RWPE2 (cell line): ENCODE measurements at regions not wholly inside any gene's neighbourhood (a gene's known extent, or its start where the extent isn't known, plus 50 kb on each side); places are given as distances from the start of the nearest gene placed in this dataset.
A peak's percentile ranks its signal among the peaks of the same experiment; 100 is the strongest.
"Not testable (repeated sequence)": the region's sequence is repeated elsewhere in the genome, so short reads cannot be mapped to it uniquely, and the experiment has no call there.

ENCODE experiments used
- ATAC-seq: fragments of 200-7000 bp; cut with Tn5 transposase; 3 replicates; pipeline ENCODE4 v1.9.1; 2021; ENCODE audit warnings: low read depth
- DNase-seq: peaks from one replicate; pipeline ENCODE4 v3.0.0-alpha.2; 2020; ENCODE audit warnings: low spot score
- H3K27ac ChIP-seq: fragments of 450-650 bp; 2 replicates; pipeline ENCODE4 v1.5.1; 2017; ENCODE audit warnings: mild to moderate bottlenecking; ENCODE audit not compliant: poor library complexity, severe bottlenecking
- H3K27me3 ChIP-seq: fragments of 250-450 bp; sonication (Bioruptor Pico); 2 replicates; pipeline ENCODE4 v1.5.1; 2021; ENCODE audit warnings: mild to moderate bottlenecking, moderate library complexity; ENCODE audit not compliant: insufficient read depth, poor library complexity, severe bottlenecking
- H3K36me3 ChIP-seq: fragments of 250-450 bp; sonication (Bioruptor Pico); 2 replicates; pipeline ENCODE4 v1.5.1; 2020; ENCODE audit warnings: low read depth, mild to moderate bottlenecking, moderate library complexity
- H3K4me1 ChIP-seq: fragments of 250-450 bp; sonication (Bioruptor Pico); 2 replicates; pipeline ENCODE4 v1.5.1; 2021; ENCODE audit warnings: mild to moderate bottlenecking, moderate library complexity; ENCODE audit not compliant: insufficient read depth, poor library complexity, severe bottlenecking
- H3K4me3 ChIP-seq: fragments of 250-450 bp; sonication (Bioruptor Pico); 2 replicates; pipeline ENCODE4 v1.5.1; 2021; ENCODE audit warnings: mild to moderate bottlenecking, moderate library complexity; ENCODE audit not compliant: severe bottlenecking
- H3K9me3 ChIP-seq: fragments of 250-450 bp; sonication (Bioruptor Pico); 2 replicates; pipeline ENCODE4 v1.5.1; 2021; ENCODE audit warnings: mild to moderate bottlenecking, moderate library complexity; ENCODE audit not compliant: severe bottlenecking
- TF ChIP-seq, protein P1 (sequence below): fragments of 450-650 bp; IDR thresholded peaks from one replicate; pipeline ENCODE4 v1.5.1; 2017; ENCODE audit warnings: mild to moderate bottlenecking, moderate library complexity; ENCODE audit not compliant: poor library complexity, severe bottlenecking

DNA sequence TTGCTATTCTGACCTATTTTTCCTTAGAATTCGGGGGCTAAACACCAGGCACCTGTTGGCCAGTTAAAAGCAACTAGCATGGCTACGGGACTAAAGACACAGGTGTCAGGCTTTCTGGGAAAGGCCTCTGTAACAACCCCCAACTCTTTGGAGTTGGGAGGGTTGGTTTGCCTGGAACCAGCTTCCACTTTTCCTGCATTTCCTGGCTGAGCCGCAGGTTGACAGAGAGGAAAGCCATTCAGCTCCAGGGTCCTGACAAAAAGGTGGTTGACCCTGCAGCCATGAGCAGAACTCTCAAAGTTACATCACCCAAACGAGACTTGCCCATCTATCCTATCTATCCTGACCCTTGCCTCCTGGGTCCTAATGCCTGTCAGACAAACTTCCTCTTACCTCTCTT, 375.4 kb upstream of the SFSWAP start:
- H3K9me3 ChIP-seq, result no peaks in the 10 kb centered on the region
- no peak overlapping the region for H3K27ac ChIP-seq
- DNase-seq, result no peak
- TF ChIP-seq, protein P1, sequence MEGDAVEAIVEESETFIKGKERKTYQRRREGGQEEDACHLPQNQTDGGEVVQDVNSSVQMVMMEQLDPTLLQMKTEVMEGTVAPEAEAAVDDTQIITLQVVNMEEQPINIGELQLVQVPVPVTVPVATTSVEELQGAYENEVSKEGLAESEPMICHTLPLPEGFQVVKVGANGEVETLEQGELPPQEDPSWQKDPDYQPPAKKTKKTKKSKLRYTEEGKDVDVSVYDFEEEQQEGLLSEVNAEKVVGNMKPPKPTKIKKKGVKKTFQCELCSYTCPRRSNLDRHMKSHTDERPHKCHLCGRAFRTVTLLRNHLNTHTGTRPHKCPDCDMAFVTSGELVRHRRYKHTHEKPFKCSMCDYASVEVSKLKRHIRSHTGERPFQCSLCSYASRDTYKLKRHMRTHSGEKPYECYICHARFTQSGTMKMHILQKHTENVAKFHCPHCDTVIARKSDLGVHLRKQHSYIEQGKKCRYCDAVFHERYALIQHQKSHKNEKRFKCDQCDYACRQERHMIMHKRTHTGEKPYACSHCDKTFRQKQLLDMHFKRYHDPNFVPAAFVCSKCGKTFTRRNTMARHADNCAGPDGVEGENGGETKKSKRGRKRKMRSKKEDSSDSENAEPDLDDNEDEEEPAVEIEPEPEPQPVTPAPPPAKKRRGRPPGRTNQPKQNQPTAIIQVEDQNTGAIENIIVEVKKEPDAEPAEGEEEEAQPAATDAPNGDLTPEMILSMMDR, result no peak
- no peaks in the 10 kb centered on the region for H3K27me3 ChIP-seq
- H3K36me3 ChIP-seq, result no peaks in the 10 kb centered on the region
- no peak for ATAC-seq
- H3K4me3 ChIP-seq, result no peak overlapping the region
- H3K4me1 ChIP-seq, result no peaks in the 10 kb centered on the region

DNA sequence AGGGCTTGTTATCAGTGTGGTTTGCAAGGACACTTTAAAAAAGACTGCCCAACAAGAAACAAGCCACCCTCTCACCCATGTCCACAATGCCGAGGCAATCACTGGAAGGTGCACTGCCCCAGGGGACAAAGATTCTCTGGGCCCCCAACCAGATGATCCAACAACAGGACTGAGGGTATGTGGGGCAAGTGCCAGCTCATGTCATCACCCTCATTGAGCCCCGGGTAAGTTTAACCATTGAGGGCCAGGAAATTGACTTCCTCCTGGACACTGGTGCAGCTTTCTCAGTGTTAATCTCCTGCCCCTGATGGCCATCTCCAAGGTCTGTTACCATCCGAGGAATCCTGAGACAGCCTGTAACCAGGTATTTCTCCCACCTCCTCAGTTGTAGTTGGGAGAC, 373.0 kb upstream of the SFSWAP start:
- not testable (repeated sequence) for H3K4me1 ChIP-seq, ATAC-seq, H3K9me3 ChIP-seq, H3K27me3 ChIP-seq, H3K36me3 ChIP-seq, H3K4me3 ChIP-seq, DNase-seq, H3K27ac ChIP-seq

DNA sequence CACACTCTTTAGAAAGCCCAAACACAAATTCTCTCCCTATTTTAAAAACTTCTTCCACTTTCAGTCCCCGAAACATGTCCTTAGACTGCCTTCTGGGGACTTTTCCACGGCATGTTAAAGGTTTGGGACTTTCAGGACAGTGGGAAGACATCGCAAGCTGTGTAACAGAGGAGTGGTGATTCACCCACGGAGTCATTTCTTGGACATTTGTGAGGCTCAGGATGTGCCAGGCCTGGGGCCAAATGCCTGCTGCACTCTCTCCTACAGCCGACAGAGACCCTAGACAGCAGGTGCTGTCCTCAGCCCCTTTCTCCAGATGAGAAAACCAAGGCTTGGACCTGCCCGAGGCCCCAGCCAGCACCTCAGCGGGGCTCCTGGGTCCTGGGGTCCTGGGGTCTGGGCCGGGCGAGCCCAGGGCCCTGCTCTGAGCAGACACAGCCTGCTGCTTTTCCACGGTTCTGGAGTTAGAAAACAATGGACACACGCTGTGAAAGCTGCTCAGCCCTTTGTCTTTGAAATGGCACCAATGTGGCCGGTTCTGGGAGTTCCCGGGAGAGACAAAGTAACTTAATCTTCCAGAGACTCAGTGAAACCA, 370.2 kb upstream of the SFSWAP start:
- no peaks in the 10 kb centered on the region for H3K9me3 ChIP-seq

DNA sequence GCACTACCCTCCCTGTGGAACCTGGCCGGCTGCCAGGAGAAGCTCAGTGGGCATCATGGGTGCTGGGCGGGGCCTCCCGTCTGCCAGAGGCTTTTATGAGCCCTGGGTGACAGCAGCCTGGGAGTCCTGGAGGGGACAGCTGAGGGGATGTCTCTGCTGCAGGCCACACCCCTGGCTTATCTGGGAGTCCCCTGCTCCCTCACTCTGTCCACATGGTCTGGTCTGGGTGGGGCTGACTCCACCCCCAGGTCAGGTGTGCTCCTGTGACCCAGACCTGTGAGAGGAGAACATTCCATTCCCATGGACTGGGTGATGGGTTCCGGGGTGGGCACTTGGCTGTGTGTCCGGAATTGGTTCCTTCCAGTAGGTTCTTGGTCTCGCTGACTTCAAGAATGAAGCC, 369.3 kb upstream of the SFSWAP start:
- not testable (repeated sequence) for H3K4me1 ChIP-seq, H3K4me3 ChIP-seq, H3K27me3 ChIP-seq, DNase-seq, H3K27ac ChIP-seq, H3K9me3 ChIP-seq, H3K36me3 ChIP-seq
- peak; percentile 89 for ATAC-seq

More for the DNA sequence above, 370.2 kb upstream of the SFSWAP start:
- no peak for ATAC-seq
- H3K4me3 ChIP-seq, result no peak overlapping the region
- TF ChIP-seq, protein P1, result no peak
- no peaks in the 10 kb centered on the region for H3K36me3 ChIP-seq
- no peak overlapping the region for H3K27ac ChIP-seq
- H3K27me3 ChIP-seq, result no peaks in the 10 kb centered on the region
- H3K4me1 ChIP-seq, result no peaks in the 10 kb centered on the region
- DNase-seq, result no peak

DNA sequence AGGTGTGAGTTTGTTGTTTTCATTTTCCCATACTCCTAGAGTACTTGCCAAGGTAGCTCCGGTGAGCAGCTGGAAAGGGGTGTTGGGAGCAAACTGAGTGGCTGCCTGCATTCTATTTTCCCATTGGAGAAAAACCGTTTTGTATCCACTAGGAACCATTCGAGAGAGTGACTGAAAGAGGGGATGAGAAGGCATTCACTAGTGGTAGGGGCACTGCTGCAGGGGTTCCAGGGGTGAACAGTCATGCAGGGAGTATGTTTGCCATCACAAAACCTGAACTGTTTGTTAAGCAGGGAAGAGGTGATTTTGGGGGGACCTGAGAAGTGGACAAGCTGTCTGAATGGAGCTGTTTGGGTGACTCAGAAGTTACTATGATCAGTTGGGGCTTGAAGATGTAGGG, 367.5 kb upstream of the SFSWAP start:
- H3K36me3 ChIP-seq, H3K4me1 ChIP-seq, ATAC-seq, H3K27ac ChIP-seq, H3K4me3 ChIP-seq, H3K27me3 ChIP-seq, DNase-seq, H3K9me3 ChIP-seq: not testable (repeated sequence)

DNA sequence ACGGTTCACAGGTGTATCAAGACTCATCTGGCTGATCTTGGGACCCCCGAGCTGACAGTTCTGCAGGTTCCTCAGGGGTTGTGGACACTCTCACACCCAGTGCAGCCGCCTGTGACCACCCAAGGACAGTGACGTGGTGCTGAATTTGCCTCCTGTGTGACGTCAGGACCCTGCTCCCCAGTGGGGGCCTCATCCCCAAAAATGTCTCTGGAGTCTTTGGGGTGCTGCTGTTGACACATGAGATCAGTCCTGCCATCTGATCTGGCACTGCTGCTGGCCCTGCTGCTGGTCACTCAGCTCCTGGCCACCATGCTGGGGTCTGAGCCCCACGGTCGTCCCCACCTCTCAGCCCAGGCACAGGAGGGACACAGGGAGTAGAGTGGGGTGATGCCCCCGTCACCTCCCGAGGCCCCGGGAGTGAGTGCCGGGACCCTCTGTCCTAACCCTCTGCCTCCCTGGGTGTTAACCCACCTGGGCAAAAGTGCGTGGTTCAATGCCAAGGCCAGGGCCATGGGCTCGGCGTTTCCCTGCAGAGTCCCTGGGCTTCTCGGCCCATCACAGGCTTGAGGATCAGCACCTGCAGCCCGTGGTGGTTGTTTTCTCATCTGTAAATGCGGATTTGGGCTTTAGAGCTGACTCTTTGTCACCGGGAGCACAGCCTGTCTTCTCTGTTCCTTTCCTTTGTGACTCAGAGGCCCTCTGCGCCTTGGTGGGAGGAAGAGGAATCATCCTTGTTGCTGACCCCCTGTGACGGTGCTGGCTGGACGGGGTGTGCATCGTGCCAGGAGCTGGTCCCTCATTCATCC, 366.0 kb upstream of the SFSWAP start:
- H3K36me3 ChIP-seq, ATAC-seq, H3K9me3 ChIP-seq, H3K4me1 ChIP-seq, H3K27me3 ChIP-seq, H3K27ac ChIP-seq, DNase-seq, H3K4me3 ChIP-seq: not testable (repeated sequence)
